HepG2 (cell line): ENCODE measurements at regions not wholly inside any gene's neighbourhood (a gene's known extent, or its start where the extent isn't known, plus 50 kb on each side); places are given as distances from the start of the nearest gene placed in this dataset.

ENCODE experiments used
- CAMTA2 ChIP-seq: sonication (generic); formaldehyde crosslinking; IDR thresholded peaks from 2 replicates; pipeline ENCODE4 v1.4.0; 2020; ENCODE audit warnings: mild to moderate bottlenecking, missing genetic modification reagents, borderline replicate concordance
- KMT2B ChIP-seq: IDR thresholded peaks from 2 replicates; pipeline ENCODE4 v1.6.1; 2016; ENCODE audit warnings: missing genetic modification reagents, missing compliant biosample characterization
- NFE2 ChIP-seq: sonication (generic); formaldehyde crosslinking; IDR thresholded peaks from 2 replicates; pipeline ENCODE4 v1.4.0; 2020; ENCODE audit warnings: missing genetic modification reagents
- PAX8 ChIP-seq: sonication (generic); formaldehyde crosslinking; IDR thresholded peaks from 2 replicates; pipeline ENCODE4 v1.8.0; 2022; ENCODE audit warnings: mild to moderate bottlenecking, missing genetic modification reagents, borderline replicate concordance
- ZFP62 ChIP-seq: sonication (generic); formaldehyde crosslinking; IDR thresholded peaks from 2 replicates; pipeline ENCODE4 v1.4.0; 2020; ENCODE audit warnings: missing genetic modification reagents
- ZNF180 ChIP-seq: sonication (generic); formaldehyde crosslinking; IDR thresholded peaks from 2 replicates; pipeline ENCODE4 v1.4.0; 2020; ENCODE audit warnings: low read depth, missing genetic modification reagents, borderline replicate concordance
- ZNF260 ChIP-seq: sonication (generic); formaldehyde crosslinking; IDR thresholded peaks from 2 replicates; pipeline ENCODE4 v1.4.0; 2020; ENCODE audit warnings: missing genetic modification reagents, low read depth, mild to moderate bottlenecking, borderline replicate concordance
- ZNF337 ChIP-seq: sonication (generic); formaldehyde crosslinking; IDR thresholded peaks from 2 replicates; pipeline ENCODE4 v1.5.1; 2020; ENCODE audit warnings: missing genetic modification reagents, low read depth, mild to moderate bottlenecking, borderline replicate concordance
- ZNF781 ChIP-seq: sonication (generic); formaldehyde crosslinking; IDR thresholded peaks from 2 replicates; pipeline ENCODE4 v1.5.1; 2020; ENCODE audit warnings: borderline replicate concordance, mild to moderate bottlenecking, missing genetic modification reagents; ENCODE audit errors: not compliant biosample characterization
- TF ChIP-seq, protein P1 (sequence below): IDR thresholded peaks from 2 replicates; pipeline ENCODE4 v1.6.1; 2016; ENCODE audit warnings: low read depth, missing genetic modification reagents, missing compliant biosample characterization
- TF ChIP-seq, protein P2 (sequence below): sonication (generic); formaldehyde crosslinking; IDR thresholded peaks from 2 replicates; pipeline ENCODE4 v1.5.0; 2020; ENCODE audit warnings: mild to moderate bottlenecking, missing genetic modification reagents
- TF ChIP-seq, protein P3 (sequence below): sonication (generic); formaldehyde crosslinking; conservative IDR thresholded peaks from 2 replicates; pipeline ENCODE4 v1.4.0; 2020; ENCODE audit warnings: missing genetic modification reagents
- TF ChIP-seq, protein P4 (sequence below): sonication (generic); formaldehyde crosslinking; IDR thresholded peaks from 2 replicates; pipeline ENCODE4 v1.8.1; 2023; ENCODE audit warnings: mild to moderate bottlenecking, missing genetic modification reagents, borderline replicate concordance
- TF ChIP-seq, protein P5 (sequence below): sonication (generic); formaldehyde crosslinking; IDR thresholded peaks from 2 replicates; pipeline ENCODE4 v1.8.1; 2023; ENCODE audit warnings: mild to moderate bottlenecking, moderate library complexity, missing genetic modification reagents

DNA sequence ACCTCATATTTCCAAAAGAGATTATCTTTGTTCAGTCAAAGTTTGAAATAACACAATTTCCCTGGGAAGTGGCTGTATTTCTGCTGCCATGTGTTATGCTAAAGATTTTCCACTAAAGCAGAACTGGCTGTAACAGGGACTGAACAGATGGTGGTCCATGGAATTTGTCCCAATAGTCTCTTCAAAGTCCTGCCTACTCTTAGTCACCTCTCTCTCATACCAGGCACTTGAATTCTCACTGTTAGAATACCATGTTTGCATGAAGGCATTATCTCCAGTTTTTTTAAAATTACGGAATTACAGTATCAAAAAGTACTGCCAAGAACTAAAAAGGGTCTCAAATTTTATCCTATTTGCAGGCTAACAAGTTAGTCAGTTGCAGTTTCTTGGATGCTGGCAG, 105.0 kb upstream of the HDDC2 start (continued):
- TF ChIP-seq, protein P1, sequence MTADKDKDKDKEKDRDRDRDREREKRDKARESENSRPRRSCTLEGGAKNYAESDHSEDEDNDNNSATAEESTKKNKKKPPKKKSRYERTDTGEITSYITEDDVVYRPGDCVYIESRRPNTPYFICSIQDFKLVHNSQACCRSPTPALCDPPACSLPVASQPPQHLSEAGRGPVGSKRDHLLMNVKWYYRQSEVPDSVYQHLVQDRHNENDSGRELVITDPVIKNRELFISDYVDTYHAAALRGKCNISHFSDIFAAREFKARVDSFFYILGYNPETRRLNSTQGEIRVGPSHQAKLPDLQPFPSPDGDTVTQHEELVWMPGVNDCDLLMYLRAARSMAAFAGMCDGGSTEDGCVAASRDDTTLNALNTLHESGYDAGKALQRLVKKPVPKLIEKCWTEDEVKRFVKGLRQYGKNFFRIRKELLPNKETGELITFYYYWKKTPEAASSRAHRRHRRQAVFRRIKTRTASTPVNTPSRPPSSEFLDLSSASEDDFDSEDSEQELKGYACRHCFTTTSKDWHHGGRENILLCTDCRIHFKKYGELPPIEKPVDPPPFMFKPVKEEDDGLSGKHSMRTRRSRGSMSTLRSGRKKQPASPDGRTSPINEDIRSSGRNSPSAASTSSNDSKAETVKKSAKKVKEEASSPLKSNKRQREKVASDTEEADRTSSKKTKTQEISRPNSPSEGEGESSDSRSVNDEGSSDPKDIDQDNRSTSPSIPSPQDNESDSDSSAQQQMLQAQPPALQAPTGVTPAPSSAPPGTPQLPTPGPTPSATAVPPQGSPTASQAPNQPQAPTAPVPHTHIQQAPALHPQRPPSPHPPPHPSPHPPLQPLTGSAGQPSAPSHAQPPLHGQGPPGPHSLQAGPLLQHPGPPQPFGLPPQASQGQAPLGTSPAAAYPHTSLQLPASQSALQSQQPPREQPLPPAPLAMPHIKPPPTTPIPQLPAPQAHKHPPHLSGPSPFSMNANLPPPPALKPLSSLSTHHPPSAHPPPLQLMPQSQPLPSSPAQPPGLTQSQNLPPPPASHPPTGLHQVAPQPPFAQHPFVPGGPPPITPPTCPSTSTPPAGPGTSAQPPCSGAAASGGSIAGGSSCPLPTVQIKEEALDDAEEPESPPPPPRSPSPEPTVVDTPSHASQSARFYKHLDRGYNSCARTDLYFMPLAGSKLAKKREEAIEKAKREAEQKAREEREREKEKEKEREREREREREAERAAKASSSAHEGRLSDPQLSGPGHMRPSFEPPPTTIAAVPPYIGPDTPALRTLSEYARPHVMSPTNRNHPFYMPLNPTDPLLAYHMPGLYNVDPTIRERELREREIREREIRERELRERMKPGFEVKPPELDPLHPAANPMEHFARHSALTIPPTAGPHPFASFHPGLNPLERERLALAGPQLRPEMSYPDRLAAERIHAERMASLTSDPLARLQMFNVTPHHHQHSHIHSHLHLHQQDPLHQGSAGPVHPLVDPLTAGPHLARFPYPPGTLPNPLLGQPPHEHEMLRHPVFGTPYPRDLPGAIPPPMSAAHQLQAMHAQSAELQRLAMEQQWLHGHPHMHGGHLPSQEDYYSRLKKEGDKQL (CRISPR knock-in tag) = no peak
- TF ChIP-seq CAMTA2 (CRISPR knock-in tag) (no peak), ZNF781 (CRISPR knock-in tag) (no peak), PAX8 (CRISPR knock-in tag) (no peak), ZNF260 (CRISPR knock-in tag) (no peak), KMT2B (CRISPR knock-in tag) (no peak), ZFP62 (CRISPR knock-in tag) (no peak), ZNF180 (CRISPR knock-in tag) (no peak), NFE2 (CRISPR knock-in tag) (no peak), ZNF337 (no peak)
- TF ChIP-seq, protein P2, sequence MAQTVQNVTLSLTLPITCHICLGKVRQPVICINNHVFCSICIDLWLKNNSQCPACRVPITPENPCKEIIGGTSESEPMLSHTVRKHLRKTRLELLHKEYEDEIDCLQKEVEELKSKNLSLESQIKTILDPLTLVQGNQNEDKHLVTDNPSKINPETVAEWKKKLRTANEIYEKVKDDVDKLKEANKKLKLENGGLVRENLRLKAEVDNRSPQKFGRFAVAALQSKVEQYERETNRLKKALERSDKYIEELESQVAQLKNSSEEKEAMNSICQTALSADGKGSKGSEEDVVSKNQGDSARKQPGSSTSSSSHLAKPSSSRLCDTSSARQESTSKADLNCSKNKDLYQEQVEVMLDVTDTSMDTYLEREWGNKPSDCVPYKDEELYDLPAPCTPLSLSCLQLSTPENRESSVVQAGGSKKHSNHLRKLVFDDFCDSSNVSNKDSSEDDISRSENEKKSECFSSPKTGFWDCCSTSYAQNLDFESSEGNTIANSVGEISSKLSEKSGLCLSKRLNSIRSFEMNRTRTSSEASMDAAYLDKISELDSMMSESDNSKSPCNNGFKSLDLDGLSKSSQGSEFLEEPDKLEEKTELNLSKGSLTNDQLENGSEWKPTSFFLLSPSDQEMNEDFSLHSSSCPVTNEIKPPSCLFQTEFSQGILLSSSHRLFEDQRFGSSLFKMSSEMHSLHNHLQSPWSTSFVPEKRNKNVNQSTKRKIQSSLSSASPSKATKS = no peak
- TF ChIP-seq, protein P3, sequence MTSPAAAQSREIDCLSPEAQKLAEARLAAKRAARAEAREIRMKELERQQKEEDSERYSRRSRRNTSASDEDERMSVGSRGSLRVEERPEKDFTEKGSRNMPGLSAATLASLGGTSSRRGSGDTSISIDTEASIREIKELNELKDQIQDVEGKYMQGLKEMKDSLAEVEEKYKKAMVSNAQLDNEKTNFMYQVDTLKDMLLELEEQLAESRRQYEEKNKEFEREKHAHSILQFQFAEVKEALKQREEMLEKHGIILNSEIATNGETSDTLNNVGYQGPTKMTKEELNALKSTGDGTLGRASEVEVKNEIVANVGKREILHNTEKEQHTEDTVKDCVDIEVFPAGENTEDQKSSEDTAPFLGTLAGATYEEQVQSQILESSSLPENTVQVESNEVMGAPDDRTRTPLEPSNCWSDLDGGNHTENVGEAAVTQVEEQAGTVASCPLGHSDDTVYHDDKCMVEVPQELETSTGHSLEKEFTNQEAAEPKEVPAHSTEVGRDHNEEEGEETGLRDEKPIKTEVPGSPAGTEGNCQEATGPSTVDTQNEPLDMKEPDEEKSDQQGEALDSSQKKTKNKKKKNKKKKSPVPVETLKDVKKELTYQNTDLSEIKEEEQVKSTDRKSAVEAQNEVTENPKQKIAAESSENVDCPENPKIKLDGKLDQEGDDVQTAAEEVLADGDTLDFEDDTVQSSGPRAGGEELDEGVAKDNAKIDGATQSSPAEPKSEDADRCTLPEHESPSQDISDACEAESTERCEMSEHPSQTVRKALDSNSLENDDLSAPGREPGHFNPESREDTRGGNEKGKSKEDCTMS (CRISPR knock-in tag) = no peak
- TF ChIP-seq, protein P4, sequence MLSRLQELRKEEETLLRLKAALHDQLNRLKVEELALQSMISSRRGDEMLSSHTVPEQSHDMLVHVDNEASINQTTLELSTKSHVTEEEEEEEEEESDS (CRISPR knock-in tag) = no peak
- TF ChIP-seq, protein P5, sequence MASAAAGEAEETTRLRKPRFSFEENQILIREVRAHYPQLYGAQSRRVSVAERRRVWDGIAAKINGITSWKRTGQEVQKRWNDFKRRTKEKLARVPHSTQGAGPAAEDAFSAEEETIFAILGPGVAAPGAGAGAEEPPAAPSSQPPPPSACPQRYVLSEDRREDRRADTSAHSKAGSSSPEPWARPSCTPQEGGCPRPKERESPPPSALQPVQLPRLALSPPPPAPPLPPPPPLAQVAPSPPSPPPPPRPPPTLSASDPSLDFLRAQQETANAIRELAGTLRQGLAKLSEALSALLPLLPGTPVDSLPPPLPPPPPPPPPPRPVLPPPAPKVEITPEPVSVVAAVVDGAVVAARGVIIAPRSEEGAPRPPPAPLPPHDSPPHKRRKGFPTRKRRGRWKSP = no peak
- TF ChIP-seq, all 625 proteins: peak for 0
